Neuronal stem cell (in vitro differentiated cells): ENCODE measurements at regions not wholly inside any gene's neighbourhood (a gene's known extent, or its start where the extent isn't known, plus 50 kb on each side); places are given as distances from the start of the nearest gene placed in this dataset.
A peak's percentile ranks its signal among the peaks of the same experiment; 100 is the strongest.

Experiments used
- DNase-seq: peaks from one replicate; pipeline ENCODE4 v3.0.0-alpha.2; 2013; ENCODE audit warnings: low spot score
- H2AFZ ChIP-seq: one replicate; pipeline ENCODE4 v1.6.1; 2013; ENCODE audit warnings: mild to moderate bottlenecking, low read length, inconsistent platforms
- H2AK5ac ChIP-seq: 2 replicates; pipeline ENCODE4 v1.6.1; 2013; ENCODE audit warnings: low read depth, mild to moderate bottlenecking, inconsistent platforms, low read length, moderate library complexity, mixed read lengths
- H2BK120ac ChIP-seq: 2 replicates; pipeline ENCODE4 v1.6.1; 2013; ENCODE audit warnings: low read depth, mild to moderate bottlenecking, inconsistent platforms, low read length, moderate library complexity, mixed read lengths
- H2BK12ac ChIP-seq: one replicate; pipeline ENCODE4 v1.6.1; 2013; ENCODE audit warnings: low read length, inconsistent platforms
- H2BK15ac ChIP-seq: 2 replicates; pipeline ENCODE4 v1.6.1; 2013; ENCODE audit warnings: mild to moderate bottlenecking, low read length, inconsistent platforms, mixed read lengths
- H2BK5ac ChIP-seq: one replicate; pipeline ENCODE4 v1.6.1; 2013; ENCODE audit warnings: inconsistent platforms, mild to moderate bottlenecking, low read length, moderate library complexity
- H3K14ac ChIP-seq: one replicate; pipeline ENCODE4 v1.6.1; 2013; ENCODE audit warnings: low read length, inconsistent platforms
- H3K18ac ChIP-seq: 2 replicates; pipeline ENCODE4 v1.6.1; 2013; ENCODE audit warnings: low read length, inconsistent platforms
- H3K23ac ChIP-seq: 2 replicates; pipeline ENCODE4 v1.6.1; 2013; ENCODE audit warnings: low read depth, mild to moderate bottlenecking, mixed read lengths, low read length, inconsistent platforms; ENCODE audit not compliant: poor library complexity
- H3K27ac ChIP-seq: replicated peaks from 3 replicates; pipeline ENCODE4 v1.5.1; 2013; ENCODE audit warnings: low read length, inconsistent platforms
- H3K27me3 ChIP-seq, 3 experiments: 2 replicates each; pipeline ENCODE4 v1.6.1; 2013; ENCODE audit warnings: low read length in 3 of 3, mild to moderate bottlenecking in 2 of 3, inconsistent platforms in 1 of 3, low read depth in 1 of 3, mixed read lengths in 1 of 3, moderate library complexity in 1 of 3; ENCODE audit not compliant: control insufficient read depth in 3 of 3, insufficient read depth in 3 of 3
- H3K36me3 ChIP-seq, 2 donors: replicated peaks in 1 of 2; 2 replicates each; pipeline ENCODE4 v1.6.1; 2013; ENCODE audit warnings: low read length in 2 of 2; ENCODE audit not compliant: control insufficient read depth in 2 of 2, insufficient read depth in 2 of 2
- H3K4ac ChIP-seq: 2 replicates; pipeline ENCODE4 v1.6.1; 2013; ENCODE audit warnings: inconsistent platforms, mild to moderate bottlenecking, low read length, moderate library complexity
- H3K4me1 ChIP-seq, 2 donors: 1 replicate in 1 of 2; 2 replicates in 1 of 2; pipeline ENCODE4 v1.6.1; 2013; ENCODE audit warnings: low read length in 2 of 2, low read depth in 1 of 2; ENCODE audit not compliant: control insufficient read depth in 2 of 2, insufficient read depth in 1 of 2
- H3K4me2 ChIP-seq: one replicate; pipeline ENCODE4 v1.6.1; 2013; ENCODE audit warnings: mild to moderate bottlenecking, low read length, inconsistent platforms; ENCODE audit not compliant: insufficient read depth, poor library complexity, severe bottlenecking
- H3K4me3 ChIP-seq, 2 donors: 2 replicates each; pipeline ENCODE4 v1.5.1; 2013; ENCODE audit warnings: low read length in 2 of 2, mild to moderate bottlenecking in 2 of 2, inconsistent platforms in 1 of 2, moderate library complexity in 1 of 2
- H3K79me1 ChIP-seq: one replicate; pipeline ENCODE4 v1.6.1; 2013; ENCODE audit warnings: low read depth, mild to moderate bottlenecking, inconsistent platforms, low read length, moderate library complexity
- H3K9ac ChIP-seq: one replicate; pipeline ENCODE4 v1.6.1; 2013; ENCODE audit warnings: mild to moderate bottlenecking, low read depth, low read length, inconsistent platforms; ENCODE audit not compliant: poor library complexity
- H3K9me3 ChIP-seq, 2 donors: replicated peaks in 1 of 2; 2 replicates each; pipeline versions ENCODE3 to v1.6.1; 2013; ENCODE audit warnings: low read length in 2 of 2, mild to moderate bottlenecking in 2 of 2, inconsistent platforms in 1 of 2, low read depth in 1 of 2, mixed read lengths in 1 of 2, moderate library complexity in 1 of 2; ENCODE audit not compliant: control insufficient read depth in 2 of 2, insufficient read depth in 1 of 2
- H4K8ac ChIP-seq: one replicate; pipeline ENCODE4 v1.6.1; 2013; ENCODE audit warnings: low read depth, mild to moderate bottlenecking, inconsistent platforms, low read length, moderate library complexity
- H4K91ac ChIP-seq: one replicate; pipeline ENCODE4 v1.6.1; 2013; ENCODE audit warnings: low read length, low read depth, mild to moderate bottlenecking, inconsistent platforms; ENCODE audit not compliant: poor library complexity
- WGBS, 2 donors: extraction: QIAGEN DNeasy Blood & Tissue Kit; methylation state at CpG; one replicate each; pipeline ENCODE4 v1.1.7; 2013; ENCODE audit warnings: missing lambda C conversion rate in 2 of 2, mixed read lengths in 1 of 2; ENCODE audit not compliant: insufficient read length in 2 of 2, insufficient replicate concordance in 1 of 2; ENCODE audit errors: extremely low coverage in 2 of 2; 5-methylcytosine and 5-hydroxymethylcytosine counted together

- H2AFZ ChIP-seq, result no peak overlapping the region
- no peak overlapping the region for H2BK12ac ChIP-seq
- H3K18ac ChIP-seq, result no peak overlapping the region
- no peaks in the 10 kb centered on the region for H3K36me3 ChIP-seq
- H3K27me3 ChIP-seq, result no peaks in the 10 kb centered on the region
- H3K9ac ChIP-seq, result no peak overlapping the region
- H3K27ac ChIP-seq, result no peak overlapping the region
- no peak overlapping the region for H2BK15ac ChIP-seq
- H3K9me3 ChIP-seq, result peaks cover 0 to 1% of the 10 kb centered on the region in 2 donors
- H2BK120ac ChIP-seq, result no peak overlapping the region
- no peak overlapping the region for H3K14ac ChIP-seq
- H4K8ac ChIP-seq, result no peak overlapping the region
- no peak overlapping the region for H3K23ac ChIP-seq
- H2AK5ac ChIP-seq, result no peak overlapping the region
- H3K4ac ChIP-seq, result no peak overlapping the region
- H4K91ac ChIP-seq, result no peak overlapping the region
- DNase-seq, result no peak
- H3K4me2 ChIP-seq, result no peak overlapping the region
- WGBS, 2 donors, result no CpG with 5 or more reads among the region's 2 CpGs
- H3K4me1 ChIP-seq, result no peaks in the 10 kb centered on the region
- no peak overlapping the region for H2BK5ac ChIP-seq
- no peak overlapping the region for H3K4me3 ChIP-seq
- no peaks in the 10 kb centered on the region for H3K79me1 ChIP-seq
These were observed 337.6 kb downstream of the NNT start for GRCh38 chr5:43940562-43940961.

- H3K4me3 ChIP-seq, result no peak overlapping the region
- no peak overlapping the region for H3K23ac ChIP-seq
- no peak overlapping the region for H2BK120ac ChIP-seq
- peak; percentile 6 for DNase-seq
- H3K4me1 ChIP-seq, result no peaks in the 10 kb centered on the region
- no peak overlapping the region for H3K4me2 ChIP-seq
- no peak overlapping the region for H3K9ac ChIP-seq
- no peak overlapping the region for H3K27ac ChIP-seq
- H3K79me1 ChIP-seq, result no peaks in the 10 kb centered on the region
- H3K36me3 ChIP-seq, result no peaks in the 10 kb centered on the region
- H4K91ac ChIP-seq, result no peak overlapping the region
- no peak overlapping the region for H2BK15ac ChIP-seq
- no peaks in the 10 kb centered on the region for H3K9me3 ChIP-seq
- no peak overlapping the region for H3K14ac ChIP-seq
- no CpG with 5 or more reads among the region's 2 CpGs for WGBS, 2 donors
- no peak overlapping the region for H2AFZ ChIP-seq
- no peaks in the 10 kb centered on the region for H3K27me3 ChIP-seq
- H4K8ac ChIP-seq, result no peak overlapping the region
- no peak overlapping the region for H3K4ac ChIP-seq
- H2AK5ac ChIP-seq, result no peak overlapping the region
- no peak overlapping the region for H2BK5ac ChIP-seq
- no peak overlapping the region for H3K18ac ChIP-seq
- H2BK12ac ChIP-seq, result no peak overlapping the region
These were observed 323.9 kb downstream of the NNT start for GRCh38 chr5:43926923-43927322.

- H3K9me3 ChIP-seq, result no peaks in the 10 kb centered on the region
- no peak overlapping the region for H2BK120ac ChIP-seq
- H3K23ac ChIP-seq, result no peak overlapping the region
- no peak overlapping the region for H3K27ac ChIP-seq
- H3K27me3 ChIP-seq, result no peaks in the 10 kb centered on the region
- H4K8ac ChIP-seq, result no peak overlapping the region
- no peak for DNase-seq
- no peak overlapping the region for H2BK12ac ChIP-seq
- no peak overlapping the region for H3K14ac ChIP-seq
- H3K4me2 ChIP-seq, result no peak overlapping the region
- H2AFZ ChIP-seq, result no peak overlapping the region
- H2BK5ac ChIP-seq, result no peak overlapping the region
- no peak overlapping the region for H3K4ac ChIP-seq
- H3K4me1 ChIP-seq, result no peaks in the 10 kb centered on the region
- H3K9ac ChIP-seq, result no peak overlapping the region
- no peaks in the 10 kb centered on the region for H3K79me1 ChIP-seq
- no peak overlapping the region for H3K4me3 ChIP-seq
- H3K36me3 ChIP-seq, result no peaks in the 10 kb centered on the region
- H2AK5ac ChIP-seq, result no peak overlapping the region
- H2BK15ac ChIP-seq, result no peak overlapping the region
- H3K18ac ChIP-seq, result no peak overlapping the region
- H4K91ac ChIP-seq, result no peak overlapping the region
These were observed 317.4 kb downstream of the NNT start for GRCh38 chr5:43920422-43920821.

- Histone ChIP-seq H3K79me1 (no peaks in the 10 kb centered on the region), H2AK5ac (no peak overlapping the region), H3K9ac (no peak overlapping the region), H3K18ac (no peak overlapping the region), H3K27me3 (no peaks in the 10 kb centered on the region), H3K4me2 (no peak overlapping the region), H3K9me3 (no peaks in the 10 kb centered on the region), H4K8ac (no peak overlapping the region), H2BK120ac (no peak overlapping the region), H4K91ac (no peak overlapping the region), H3K23ac (no peak overlapping the region), H2BK5ac (no peak overlapping the region), H3K27ac (no peak overlapping the region), H2AFZ (no peak overlapping the region), H3K14ac (no peak overlapping the region), H3K4me3 (no peak overlapping the region), H3K36me3 (no peaks in the 10 kb centered on the region), H3K4me1 (no peaks in the 10 kb centered on the region), H3K4ac (no peak overlapping the region), H2BK15ac (no peak overlapping the region), H2BK12ac (no peak overlapping the region)
- no peak for DNase-seq
- whole genome bisulfite sequencing, 2 donors, result no CpG with 5 or more reads among the region's 3 CpGs
These were observed 314.9 kb downstream of the NNT start for GRCh38 chr5:43917925-43918324.
